Neural crest cell (in vitro differentiated cells): ENCODE measurements at regions not wholly inside any gene's neighbourhood (a gene's known extent, or its start where the extent isn't known, plus 50 kb on each side); places are given as distances from the start of the nearest gene placed in this dataset.

Experiments used
- DNase-seq: peaks from one replicate; pipeline ENCODE4 v3.0.0; 2021; ENCODE audit warnings: low read depth, mixed read lengths, low spot score
- H3K27ac Mint-ChIP-seq: one replicate; pipeline ENCODE4 v1.8.0; 2021; ENCODE audit warnings: mild to moderate bottlenecking, mixed read lengths; ENCODE audit not compliant: unreplicated experiment
- H3K27me3 Mint-ChIP-seq: 2 replicates; pipeline ENCODE4 v1.8.0; 2021; ENCODE audit warnings: low read depth, mild to moderate bottlenecking, mixed read lengths
- H3K36me3 Mint-ChIP-seq: 2 replicates; pipeline ENCODE4 v1.8.0; 2021; ENCODE audit warnings: low read depth, mild to moderate bottlenecking, mixed read lengths
- H3K4me1 Mint-ChIP-seq: 2 replicates; pipeline ENCODE4 v1.8.0; 2021; ENCODE audit warnings: mixed read lengths
- H3K4me3 Mint-ChIP-seq: one replicate; pipeline ENCODE4 v1.8.0; 2021; ENCODE audit warnings: mild to moderate bottlenecking, mixed read lengths
- H3K9me3 Mint-ChIP-seq: 2 replicates; pipeline ENCODE4 v1.8.0; 2021; ENCODE audit warnings: mixed read lengths
- TF ChIP-seq, protein P1 (sequence below): fragments of 200-600 bp; sonication (generic); conservative IDR thresholded peaks from 2 replicates; pipeline ENCODE4 v1.5.0; 2021; ENCODE audit warnings: antibody characterized with exemption, mild to moderate bottlenecking

DNA sequence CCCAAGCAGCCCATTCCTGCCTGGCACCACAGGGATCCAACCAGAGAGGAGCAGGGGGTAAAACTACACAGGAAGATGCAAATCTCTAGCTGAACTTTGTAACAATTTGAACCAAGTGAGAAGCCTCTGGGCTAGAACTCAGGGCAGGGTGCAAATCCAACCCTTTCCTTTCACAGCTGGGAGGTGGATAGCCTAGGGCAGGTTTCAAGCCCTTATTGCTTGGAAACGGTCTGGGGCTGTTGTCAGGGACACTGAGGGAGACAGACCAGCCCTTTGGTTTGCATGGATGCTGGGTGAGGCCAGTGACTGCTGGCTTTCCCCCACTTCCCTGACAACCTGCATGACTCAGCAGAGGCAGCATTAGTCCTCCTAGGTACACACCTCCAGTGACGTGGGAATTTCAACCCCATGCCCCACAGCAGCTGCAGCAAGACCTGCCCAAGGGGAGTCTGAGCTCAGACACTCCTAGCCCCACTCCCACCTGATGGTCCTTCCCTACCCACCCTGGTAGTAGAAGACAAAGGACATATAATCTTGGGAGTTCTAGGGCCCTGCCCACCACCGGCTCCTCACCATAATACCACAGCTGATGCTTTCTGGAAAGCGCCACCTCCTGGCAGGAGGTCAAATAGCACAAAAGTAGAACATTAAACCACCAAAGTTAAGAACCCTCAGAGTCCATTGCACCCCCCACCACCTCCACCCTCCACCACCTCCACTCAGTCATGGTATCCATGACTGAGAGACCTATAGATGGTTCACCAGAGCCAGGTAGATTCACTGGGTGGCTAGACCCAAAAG, 797.7 kb upstream of the MAN1A1 start:
- DNase-seq, result no peak
- no peaks in the 10 kb centered on the region for H3K4me1 Mint-ChIP-seq
- H3K27me3 Mint-ChIP-seq, result peaks cover 15% of the 10 kb centered on the region
- H3K9me3 Mint-ChIP-seq, result peaks cover 13% of the 10 kb centered on the region
- H3K4me3 Mint-ChIP-seq, result no peak overlapping the region
- H3K36me3 Mint-ChIP-seq, result no peaks in the 10 kb centered on the region
- TF ChIP-seq, protein P1, sequence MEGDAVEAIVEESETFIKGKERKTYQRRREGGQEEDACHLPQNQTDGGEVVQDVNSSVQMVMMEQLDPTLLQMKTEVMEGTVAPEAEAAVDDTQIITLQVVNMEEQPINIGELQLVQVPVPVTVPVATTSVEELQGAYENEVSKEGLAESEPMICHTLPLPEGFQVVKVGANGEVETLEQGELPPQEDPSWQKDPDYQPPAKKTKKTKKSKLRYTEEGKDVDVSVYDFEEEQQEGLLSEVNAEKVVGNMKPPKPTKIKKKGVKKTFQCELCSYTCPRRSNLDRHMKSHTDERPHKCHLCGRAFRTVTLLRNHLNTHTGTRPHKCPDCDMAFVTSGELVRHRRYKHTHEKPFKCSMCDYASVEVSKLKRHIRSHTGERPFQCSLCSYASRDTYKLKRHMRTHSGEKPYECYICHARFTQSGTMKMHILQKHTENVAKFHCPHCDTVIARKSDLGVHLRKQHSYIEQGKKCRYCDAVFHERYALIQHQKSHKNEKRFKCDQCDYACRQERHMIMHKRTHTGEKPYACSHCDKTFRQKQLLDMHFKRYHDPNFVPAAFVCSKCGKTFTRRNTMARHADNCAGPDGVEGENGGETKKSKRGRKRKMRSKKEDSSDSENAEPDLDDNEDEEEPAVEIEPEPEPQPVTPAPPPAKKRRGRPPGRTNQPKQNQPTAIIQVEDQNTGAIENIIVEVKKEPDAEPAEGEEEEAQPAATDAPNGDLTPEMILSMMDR, result peak; percentile 33
- H3K27ac Mint-ChIP-seq, result no peak overlapping the region

DNA sequence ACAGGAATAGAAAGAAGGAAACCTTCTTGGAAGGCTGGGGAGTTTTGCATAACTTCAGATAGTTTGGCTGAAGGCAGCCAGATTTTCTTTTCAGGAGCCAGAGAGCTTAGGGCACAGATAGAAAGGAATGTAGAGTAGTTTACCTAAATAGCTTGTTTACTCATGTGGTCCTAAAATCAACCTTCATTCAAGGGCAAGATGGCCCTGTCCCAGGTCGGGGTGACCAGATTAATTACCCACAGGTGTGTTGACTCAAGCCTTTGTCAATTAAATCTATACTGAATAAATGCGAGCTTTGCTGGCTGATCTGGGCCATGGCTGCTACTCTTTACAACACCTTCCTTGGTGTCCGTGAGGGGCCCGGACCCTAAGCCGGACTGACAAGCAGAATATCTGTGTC, 792.0 kb upstream of the MAN1A1 start:
- no peaks in the 10 kb centered on the region for H3K4me1 Mint-ChIP-seq
- no peaks in the 10 kb centered on the region for H3K36me3 Mint-ChIP-seq
- TF ChIP-seq, protein P1, result no peak
- peaks cover 6% of the 10 kb centered on the region for H3K27me3 Mint-ChIP-seq
- no peak overlapping the region for H3K27ac Mint-ChIP-seq
- no peaks in the 10 kb centered on the region for H3K9me3 Mint-ChIP-seq
- H3K4me3 Mint-ChIP-seq, result no peak overlapping the region
- no peak for DNase-seq

DNA sequence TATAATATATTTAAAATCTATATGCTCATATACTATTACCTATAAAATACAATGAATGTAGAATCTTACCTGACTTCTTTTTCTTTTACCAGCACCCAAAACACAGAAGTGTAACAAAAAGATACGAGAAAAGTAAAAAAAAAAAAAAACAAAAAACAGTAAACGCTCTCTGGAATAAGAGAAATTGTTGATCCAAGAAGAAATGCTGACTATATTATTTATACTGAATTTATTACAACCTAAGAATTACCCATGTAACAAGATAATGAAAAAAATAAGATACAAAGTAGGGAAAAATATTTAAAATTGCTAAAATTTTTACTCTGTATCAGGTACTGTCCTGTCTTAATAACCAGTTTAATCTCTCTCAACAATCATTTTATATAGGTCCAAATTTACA, 787.9 kb upstream of the MAN1A1 start:
- no peak overlapping the region for H3K27ac Mint-ChIP-seq
- no peaks in the 10 kb centered on the region for H3K4me1 Mint-ChIP-seq
- peaks cover 3% of the 10 kb centered on the region for H3K27me3 Mint-ChIP-seq
- no peaks in the 10 kb centered on the region for H3K36me3 Mint-ChIP-seq
- no peak for DNase-seq
- TF ChIP-seq, protein P1, result no peak
- no peaks in the 10 kb centered on the region for H3K9me3 Mint-ChIP-seq
- no peak overlapping the region for H3K4me3 Mint-ChIP-seq

DNA sequence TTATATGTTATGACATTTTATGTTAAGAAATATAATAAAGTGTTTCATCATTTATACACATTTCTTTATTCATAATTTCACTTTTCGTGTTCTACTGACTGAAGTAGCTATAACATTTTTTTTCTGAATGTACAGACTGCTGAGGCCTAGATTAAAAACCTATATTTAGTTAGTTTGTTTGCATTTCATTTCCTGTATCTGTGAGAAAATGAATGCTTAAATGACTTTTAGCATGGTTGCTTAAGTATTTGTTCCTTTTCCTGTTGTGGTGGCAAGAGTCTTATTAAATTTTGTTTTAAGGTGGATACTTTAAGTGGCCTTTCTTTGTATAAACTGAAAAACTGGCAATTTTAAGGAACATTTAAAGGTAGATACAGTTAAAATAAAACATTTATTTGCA, 779.7 kb upstream of the MAN1A1 start:
- Mint-ChIP-seq H3K4me3 (no peak overlapping the region), H3K27me3 (no peaks in the 10 kb centered on the region), H3K4me1 (no peaks in the 10 kb centered on the region), H3K9me3 (peaks cover 5% of the 10 kb centered on the region), H3K27ac (no peak overlapping the region), H3K36me3 (no peaks in the 10 kb centered on the region)
- TF ChIP-seq, protein P1, result no peak
- DNase-seq, result no peak

DNA sequence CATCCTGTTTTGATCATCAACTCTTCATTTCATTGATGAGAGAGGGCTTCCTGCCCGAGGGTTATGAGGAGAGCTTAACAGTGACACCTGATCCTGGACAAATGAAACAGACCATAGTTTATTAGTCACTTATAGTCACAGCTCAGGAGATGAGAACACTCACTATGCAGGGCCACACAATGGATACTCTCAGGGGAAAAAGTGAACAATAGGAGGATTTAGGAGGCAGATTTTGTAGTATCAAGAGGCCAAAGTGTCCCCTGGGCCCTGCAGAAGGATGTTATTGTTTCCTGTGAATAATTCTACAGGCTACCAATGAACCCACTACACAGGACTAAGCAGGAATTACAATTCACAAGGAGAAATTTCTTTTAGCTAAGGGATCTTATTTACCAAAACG, 772.8 kb upstream of the MAN1A1 start:
- peaks cover 4% of the 10 kb centered on the region for H3K4me1 Mint-ChIP-seq
- H3K36me3 Mint-ChIP-seq, result no peaks in the 10 kb centered on the region
- peaks cover 6% of the 10 kb centered on the region for H3K9me3 Mint-ChIP-seq
- DNase-seq, result no peak
- no peak overlapping the region for H3K27ac Mint-ChIP-seq
- H3K4me3 Mint-ChIP-seq, result no peak overlapping the region
- TF ChIP-seq, protein P1, result no peak
- no peaks in the 10 kb centered on the region for H3K27me3 Mint-ChIP-seq
